ENCODE measurements at regions not wholly inside any gene's neighbourhood (a gene's known extent, or its start where the extent isn't known, plus 50 kb on each side); places are given as distances from the start of the nearest gene placed in this dataset.
"Not testable (repeated sequence)": the region's sequence is repeated elsewhere in the genome, so short reads cannot be mapped to it uniquely, and the experiment has no call there.

DNA sequence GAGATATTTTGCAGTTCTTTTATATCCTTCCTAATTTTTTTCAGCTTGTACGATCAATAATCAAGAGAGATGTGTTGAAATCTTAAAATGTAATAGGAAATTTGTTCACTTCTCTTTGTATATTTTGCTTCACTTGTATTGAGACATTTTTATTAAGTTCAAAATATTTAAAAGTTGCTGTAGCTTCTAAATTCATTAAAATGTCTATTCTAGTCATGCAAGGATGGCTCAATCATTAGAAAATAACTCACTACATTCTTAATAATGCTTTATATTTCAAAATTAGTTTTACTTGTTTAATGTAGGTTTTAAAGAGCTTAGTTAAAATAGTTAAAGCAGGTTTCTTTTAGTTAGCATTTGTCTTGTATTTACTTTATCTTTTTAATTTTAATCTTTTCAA lies 308.4 kb downstream of the CYRIA start:
- DNase-seq = no peak

DNA sequence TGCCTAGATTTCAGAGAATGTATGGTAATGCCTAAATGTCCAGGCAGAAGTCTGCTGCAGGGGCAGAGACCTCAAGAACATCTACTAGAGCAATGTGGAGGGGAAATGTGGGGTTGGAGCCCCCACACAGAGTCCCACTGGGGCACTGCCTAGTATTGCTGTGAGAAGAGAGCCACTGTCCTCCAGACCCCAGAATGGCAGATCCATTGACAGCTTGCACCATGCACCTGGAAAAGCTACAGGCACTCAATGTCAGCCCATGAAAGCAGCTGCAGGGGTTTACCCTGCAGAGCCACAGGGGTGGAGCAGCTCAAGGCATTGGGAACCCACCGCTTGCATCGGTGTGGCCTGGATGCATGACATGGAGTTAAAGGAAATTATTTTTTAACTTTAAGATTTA lies 314.1 kb downstream of the CYRIA start:
- no peak for DNase-seq

DNA sequence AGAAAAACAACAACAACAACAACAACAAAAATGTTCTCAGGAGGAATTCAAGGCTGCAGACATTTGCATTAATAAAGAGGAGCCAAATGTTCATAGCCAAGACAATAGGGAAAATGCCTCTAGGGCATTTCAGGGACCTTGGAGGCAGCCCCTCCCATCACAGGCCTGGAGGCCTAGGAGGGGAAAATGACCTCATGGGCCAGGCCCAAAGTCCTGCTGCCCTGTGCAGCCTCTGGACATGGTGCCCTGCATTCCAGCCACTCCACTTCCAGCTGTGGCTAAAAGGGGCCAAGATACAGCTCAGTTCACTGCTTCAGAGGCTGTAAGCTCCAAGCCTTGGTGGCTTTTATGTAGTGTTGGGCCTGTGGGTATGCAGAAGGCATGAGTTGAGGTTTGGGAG lies 314.5 kb downstream of the CYRIA start:
- DNase-seq = no peak

DNA sequence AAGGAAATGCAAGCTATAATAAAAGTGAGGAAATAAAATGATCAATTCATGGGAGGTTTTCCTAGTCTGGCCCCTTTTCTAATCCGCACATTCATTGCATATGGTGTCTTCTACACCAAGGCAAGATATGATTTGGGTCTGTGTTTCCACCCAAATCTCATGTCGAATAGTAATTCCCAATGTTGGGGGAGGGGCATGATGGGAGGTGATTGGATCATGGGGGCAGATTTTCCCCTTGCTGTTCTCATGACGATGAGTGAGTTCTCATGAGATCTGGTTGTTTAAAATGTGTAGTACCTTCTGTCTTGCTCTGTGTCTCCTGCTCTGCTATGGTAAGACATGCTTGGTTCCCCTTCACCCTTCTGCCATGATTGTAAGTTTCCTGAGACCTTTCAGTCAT lies 315.4 kb downstream of the CYRIA start:
- DNase-seq = no peak

DNA sequence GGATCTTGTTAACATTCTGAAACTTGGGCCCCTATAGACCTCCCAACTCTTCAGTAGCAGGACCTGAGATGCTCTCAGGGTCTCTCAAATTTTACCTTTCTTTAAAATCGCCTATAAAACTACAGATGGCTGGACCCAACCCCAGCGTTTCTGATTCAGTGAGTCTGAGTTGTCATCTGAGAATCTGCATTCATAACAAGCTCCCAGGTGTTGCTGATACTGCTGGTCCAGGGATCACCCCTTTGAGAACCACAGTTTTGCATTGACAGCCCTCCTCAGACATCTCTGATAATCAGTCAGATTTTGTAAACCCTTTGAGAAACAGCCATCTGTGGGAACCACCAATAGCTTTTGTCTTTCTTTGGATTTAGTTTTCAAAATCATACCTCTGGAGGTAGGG lies 315.8 kb downstream of the CYRIA start:
- DNase-seq = no peak

DNA sequence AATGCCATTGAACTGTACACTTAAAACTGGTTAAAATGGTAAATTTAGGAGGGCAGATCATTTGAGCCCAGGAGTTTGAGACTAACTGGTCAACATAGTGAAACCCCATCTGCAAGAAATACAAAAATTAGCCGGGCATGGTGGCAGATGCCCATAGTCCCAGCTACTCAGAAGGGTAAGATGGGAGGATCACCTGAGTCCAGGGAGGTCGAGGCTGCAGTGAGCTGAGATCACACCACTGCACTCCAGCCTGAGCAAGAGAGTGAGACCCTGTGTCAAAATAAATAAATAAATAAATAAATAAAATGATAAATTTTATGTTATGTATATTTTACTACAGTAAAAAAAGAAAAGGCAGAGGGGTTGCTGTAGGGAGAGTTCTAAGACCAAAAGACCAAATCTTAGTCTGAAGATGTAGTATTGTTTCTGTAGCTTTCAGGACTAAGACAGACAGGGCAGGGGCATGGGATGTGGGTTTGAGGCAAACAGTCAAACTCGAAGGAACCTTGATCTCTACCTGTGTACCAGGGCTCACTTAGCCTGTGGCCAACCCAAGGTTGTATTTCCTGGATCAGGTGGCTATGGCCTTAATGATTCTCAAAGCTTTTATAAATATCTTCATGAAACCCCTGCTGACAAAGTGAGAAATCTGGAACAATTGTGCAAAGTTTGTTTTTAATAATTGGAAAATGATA lies 316.7 kb downstream of the CYRIA start:
- no peak for DNase-seq

DNA sequence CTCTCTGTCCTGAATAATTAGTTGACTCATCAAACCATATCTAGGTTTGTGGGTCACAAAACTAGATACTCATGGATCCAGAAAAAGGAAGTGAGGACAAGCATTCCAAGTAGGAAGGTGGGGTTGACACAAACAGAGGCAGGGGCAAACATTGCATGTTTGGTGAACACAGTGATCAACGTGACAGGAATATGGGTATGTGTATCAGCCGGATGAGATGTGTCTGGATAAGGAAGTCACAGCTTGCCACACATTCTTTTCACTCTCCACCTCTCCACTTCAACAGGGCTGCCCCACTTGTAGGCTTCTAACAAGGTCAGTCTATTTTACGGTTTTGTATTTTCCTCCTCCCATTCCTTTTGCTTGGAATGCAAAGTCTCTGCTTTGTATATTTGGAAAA lies 319.0 kb downstream of the CYRIA start:
- DNase-seq = no peak

DNA sequence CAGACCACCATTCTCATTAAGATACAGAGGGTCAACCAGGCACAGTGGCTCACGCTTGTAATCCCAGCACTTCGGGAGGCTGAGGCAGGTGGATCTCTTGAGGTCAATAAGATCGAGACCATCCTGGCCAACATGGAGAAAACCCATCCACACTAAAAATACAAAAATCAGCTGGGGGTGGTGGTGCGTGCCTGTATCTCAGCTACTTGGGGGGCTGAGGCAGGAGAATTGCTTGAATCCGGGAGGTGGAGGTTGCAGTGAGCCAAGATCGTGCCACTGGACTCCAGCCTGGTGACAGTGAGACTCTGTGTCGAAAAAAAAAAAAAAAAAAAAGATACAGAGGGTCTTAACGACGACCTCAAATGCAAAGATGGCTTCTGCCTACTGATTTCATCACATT lies 320.4 kb downstream of the CYRIA start:
- DNase-seq = not testable (repeated sequence)

DNA sequence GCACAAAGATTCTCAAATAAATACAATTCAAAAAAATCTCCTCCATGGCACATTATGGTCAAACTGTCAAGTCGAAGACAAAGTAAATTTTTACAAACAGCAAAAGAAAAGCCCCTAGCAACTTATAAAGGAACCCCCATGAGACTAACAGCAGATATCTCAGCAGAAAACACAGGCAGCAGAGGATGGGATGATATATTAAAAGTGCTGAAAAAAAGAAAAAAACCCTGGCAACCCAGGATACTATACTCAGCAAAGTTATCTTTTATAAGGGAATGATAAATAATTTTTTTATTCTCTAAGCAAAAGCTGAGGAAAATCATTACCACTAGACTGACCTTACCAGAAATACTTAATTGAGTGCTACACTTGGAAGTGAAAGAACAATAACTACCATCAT lies 326.4 kb downstream of the CYRIA start:
- DNase-seq = no peak

DNA sequence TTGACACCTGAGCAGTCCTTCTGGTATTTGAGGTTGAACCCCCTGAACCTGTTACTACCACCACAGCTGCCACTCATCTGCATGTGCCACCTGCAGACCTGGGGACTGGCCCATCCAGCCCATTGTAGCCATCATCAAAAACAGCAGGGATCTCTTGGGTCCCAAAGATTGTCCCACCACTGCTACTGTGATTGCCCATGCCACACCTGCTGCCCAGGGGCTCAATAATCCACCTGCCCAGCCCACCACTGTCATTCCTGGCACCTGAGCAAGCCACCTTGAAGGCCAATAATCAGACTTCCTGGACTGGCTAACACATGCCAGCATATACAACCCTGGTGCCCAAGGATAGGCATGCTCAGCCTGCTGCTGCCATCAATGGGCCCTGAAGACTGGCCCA lies 327.6 kb downstream of the CYRIA start:
- no peak for DNase-seq

DNA sequence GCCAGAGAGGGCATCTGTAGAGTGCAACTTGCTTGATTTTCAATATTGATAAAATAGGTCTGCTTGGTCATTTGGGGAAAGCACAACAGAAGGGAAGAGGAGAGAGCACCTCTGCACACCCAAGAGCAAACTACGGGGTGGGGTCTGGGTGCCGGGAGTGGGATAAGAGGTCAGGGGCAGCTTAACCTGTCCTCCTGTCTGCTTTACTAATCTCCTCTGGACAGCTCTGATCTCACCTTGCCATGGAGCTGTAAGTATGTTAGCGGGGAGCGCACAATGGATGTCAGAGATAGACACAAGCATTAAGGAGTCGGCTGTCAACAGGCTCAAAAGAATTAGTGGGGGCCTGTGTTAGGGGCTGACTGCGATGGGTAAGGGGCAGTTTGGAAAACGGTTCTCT lies 328.7 kb downstream of the CYRIA start:
- DNase-seq = no peak

DNA sequence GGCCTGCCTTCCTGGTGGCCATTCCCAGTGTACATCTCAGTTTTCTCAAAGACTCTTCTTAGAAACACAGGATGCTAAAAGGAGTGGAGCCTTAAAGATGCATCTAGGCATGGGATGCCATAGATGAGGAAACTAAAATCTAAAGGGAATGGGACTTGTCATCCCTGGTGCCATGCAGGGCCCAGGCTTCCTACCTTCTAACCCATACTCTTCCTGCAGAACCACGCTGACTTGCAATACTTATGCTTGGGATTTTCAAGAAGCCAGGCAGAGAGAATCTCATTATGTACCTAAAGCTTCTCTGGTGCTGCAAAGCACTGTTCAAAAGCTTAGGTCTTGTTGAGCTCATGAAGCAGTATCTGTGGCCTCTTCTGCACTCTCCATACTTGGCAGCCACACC lies 329.1 kb downstream of the CYRIA start:
- DNase-seq = no peak

DNA sequence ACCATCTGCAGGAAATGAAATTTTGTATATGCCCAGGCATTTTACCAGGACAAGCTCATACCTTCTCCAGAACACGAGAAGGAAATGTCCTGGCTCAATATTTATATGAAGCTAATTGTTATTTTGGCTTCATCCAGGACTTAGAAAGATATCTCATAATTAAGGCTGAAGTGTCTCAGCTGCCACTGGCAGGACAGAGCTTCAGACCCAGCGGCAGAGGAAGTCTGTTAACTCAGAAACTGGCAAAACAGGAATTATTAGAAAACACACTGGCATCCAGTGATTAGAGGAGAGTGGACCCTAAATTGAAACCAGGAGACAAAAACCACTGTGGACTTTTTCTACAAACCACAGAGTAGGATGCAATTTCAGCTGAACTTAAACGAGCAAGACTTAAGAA lies 329.7 kb downstream of the CYRIA start:
- DNase-seq = no peak

DNA sequence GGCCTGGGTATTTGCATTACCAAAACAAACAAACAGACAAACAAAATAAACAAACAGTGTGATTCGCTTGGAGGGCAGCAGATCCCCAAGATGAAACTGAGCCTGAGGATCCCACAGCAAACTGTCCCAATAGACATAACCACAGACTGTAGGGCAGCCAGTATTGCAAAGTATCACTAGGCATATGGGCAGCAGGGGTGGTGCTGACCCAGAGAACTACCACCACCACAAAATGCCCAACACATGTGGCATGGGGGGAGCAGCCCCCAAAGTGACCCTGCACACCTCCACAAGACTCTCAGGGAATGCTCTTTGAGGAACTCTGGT lies 330.1 kb downstream of the CYRIA start:
- no peak for DNase-seq

DNA sequence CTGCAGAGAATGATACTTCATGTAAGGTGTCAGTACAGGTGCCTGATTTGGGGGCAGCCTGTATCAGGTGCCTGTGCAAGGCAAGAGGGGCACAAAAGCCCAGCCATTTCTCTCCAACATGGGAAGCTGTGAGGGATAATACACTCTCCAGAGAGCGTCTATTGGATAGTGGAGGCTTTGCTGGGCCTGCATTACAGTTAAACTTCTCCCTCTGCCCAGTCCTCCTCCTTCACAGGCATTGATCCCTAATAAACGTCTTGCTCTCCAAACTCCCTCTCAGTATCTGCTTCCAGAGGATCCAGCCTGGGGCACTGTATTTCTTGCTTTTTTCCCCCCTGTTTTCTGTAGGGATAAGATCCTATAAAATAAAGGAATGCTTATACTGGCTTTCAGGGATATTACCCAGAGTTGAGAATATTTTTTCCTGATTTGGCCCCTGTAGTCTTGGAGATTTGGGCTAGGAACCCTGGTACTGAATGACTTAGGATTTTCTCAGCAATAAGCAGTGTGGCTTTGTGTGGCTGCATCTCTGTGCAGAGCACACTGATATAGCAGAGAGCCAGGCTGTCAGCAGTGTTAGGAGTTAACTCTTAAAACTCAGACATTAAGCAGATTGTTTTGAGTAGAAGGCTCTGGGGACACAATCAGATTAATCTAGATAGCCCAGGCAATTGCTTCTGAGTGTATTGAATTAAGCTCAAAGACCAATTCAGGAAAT lies 330.6 kb downstream of the CYRIA start:
- no peak for DNase-seq

DNA sequence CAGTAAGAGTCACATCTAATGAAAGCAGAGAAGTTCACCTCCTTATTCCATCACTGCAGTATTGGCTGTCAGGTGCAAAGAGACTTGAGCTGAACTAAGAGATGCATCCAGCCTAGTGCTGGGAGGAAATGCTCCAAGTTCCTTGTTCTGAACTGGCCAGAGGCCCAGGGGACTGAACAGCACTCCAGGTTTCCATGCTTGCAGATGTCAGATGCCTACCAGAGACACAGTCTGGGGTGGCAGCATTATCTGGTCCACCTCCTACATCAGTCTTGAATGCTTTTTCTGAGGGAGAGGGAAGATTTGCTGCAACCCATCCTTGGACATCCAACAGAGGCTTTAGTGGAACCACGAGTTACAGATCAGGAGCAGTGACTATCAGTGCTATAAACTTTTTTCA lies 331.3 kb downstream of the CYRIA start:
- no peak for DNase-seq

DNA sequence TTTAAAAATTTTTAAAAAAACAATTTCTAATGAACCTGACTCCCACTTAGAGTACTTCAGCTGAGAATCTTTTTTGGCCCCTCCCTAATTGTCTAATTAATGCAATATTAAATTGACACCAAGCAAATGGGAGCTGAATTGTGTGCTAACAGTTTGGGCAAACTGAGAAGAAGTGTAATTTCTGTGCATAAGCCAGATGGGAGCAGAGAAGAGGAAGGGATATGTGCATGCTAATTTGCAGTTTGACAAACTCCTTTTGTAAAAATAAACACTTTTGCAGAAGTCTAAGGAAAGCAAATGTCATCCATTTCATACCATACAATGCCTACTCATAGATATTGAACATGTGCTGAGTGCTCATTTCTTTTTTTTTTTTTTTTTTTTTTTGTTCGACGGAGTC lies 332.0 kb downstream of the CYRIA start:
- DNase-seq = no peak

DNA sequence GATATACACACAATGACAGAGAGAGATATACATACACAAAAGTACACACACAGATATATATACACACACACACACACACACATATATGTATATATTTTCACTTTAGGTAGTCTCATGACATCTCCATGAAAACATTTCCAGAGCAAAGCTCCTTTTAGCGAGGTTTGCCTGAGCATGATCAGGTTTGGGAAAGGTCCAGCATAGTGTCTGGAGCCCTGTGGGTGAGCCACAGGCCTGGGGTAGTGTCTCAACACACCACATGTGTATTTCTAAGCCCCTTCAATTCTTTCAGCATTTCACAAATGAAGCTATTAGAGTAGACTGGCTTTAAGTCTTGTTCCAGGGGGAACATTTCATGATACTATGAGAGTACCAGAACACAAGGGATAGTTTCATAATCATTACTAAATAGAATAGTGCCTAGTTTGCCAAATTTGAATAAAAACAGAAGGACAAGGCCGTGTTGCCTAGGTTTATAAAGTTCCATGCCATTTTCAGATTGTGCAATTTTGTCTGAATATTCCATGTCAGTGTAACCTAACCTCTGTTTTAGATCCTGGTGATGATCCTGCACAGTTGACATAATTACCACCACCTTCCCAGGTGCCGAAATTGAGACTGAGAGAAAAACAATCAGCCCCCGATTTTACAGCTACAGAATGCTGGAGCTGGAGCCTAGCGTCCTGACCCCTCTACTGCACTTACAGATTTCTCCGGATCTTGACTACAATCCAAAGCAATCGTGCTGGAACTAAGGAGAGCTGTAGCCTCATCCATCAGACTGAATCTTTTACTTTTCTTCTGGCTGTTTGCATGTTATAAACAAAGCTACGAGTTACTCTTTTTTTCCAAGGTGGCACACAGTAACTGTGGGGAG lies 332.7 kb downstream of the CYRIA start:
- no peak for DNase-seq

DNA sequence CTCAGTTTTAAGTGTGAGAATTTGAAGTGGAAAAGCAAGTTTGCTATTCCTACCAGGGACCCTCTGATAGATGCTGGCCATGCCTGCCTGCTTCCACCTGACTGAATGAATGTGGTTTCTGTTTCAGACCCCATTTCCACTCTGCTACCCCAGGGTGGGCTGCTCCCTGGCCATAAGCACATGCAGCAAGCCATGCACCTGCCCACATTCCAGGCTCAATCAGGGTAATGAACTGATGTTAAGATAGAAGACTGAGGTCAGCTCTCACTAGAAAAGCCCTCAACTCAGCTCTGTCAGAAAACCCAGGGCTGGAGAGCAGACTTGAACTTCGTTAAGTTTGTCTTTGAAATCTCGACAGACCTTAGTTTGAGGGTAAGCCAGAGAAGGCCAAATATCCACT lies 333.9 kb downstream of the CYRIA start:
- no peak for DNase-seq

DNA sequence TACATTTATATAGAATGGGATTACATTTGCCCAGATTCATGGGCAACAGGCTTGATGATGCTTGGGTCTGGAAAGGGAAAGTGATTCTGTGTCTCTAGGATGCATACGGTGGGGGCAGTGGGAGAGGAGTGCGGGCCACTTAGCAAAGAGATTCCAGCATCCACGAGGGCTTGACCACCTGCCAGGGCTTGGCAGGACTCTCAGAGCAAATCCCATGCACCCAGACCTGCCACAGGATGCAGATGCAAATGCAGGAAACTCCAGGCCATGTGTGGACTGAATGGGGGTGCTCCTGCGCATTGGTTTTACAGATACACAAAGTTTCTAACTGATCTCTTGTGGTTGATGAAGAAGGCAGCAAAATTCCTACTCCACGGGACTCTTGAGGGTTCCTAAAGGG lies 334.7 kb downstream of the CYRIA start:
- no peak for DNase-seq

DNA sequence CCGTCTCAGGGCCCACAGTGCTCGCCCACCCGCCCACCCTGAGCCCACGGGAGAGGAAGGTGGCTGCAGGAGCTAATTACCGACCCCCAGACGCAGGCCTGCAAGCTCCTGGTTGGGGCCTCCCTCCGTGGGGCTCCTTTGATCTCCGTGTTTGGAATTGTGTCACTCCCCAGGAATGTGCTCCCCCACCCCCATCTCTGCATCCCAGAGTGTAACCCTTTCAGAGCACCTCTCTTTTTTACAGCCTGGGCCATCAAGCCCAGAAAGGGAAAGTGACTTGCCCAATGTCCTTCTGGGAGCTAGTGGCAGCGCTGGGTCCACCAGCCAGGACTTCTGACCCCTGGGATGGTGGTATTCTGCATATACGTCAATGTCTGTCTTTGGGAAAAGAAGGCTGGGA lies 335.1 kb downstream of the CYRIA start:
- no peak for DNase-seq

DNA sequence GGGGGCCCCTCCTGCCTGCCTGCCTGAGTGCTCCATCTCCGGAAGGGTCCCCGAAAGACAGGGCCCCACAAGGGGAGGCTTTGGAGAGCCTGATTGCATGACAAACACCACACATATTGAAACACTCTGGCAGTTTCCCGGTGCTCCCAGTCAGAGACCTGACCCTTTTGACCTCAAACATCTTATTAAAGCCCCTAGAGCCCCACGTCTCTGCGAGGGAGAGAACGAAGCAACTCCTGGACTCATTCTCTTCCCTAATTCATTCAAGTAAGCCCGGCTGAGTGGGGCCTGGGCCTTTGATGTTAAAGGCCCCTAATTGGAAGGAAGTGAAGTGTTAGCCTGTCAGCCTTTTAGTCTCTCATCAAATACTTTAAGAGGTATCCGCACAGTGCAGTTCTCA lies 335.6 kb downstream of the CYRIA start:
- DNase-seq = no peak

DNA sequence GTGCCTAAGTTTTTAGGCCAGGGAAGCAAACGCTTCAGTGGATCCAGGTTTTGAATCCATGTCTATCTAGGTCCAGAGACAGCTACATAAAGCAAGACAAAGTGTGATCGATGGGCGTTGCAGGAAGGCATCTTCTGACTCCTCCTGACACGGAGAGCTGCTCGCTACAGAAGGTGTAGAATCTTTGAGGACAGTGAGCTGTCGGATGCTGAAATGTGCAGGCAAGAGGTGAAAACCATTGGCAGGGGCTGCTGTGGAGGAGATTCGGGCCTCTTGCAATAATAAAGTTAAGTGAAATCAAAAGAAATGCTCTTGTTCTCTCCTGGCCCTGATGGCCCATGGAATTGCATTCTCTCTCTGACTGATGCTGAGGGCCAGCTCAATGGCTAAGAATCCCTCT lies 336.2 kb downstream of the CYRIA start:
- no peak for DNase-seq

DNA sequence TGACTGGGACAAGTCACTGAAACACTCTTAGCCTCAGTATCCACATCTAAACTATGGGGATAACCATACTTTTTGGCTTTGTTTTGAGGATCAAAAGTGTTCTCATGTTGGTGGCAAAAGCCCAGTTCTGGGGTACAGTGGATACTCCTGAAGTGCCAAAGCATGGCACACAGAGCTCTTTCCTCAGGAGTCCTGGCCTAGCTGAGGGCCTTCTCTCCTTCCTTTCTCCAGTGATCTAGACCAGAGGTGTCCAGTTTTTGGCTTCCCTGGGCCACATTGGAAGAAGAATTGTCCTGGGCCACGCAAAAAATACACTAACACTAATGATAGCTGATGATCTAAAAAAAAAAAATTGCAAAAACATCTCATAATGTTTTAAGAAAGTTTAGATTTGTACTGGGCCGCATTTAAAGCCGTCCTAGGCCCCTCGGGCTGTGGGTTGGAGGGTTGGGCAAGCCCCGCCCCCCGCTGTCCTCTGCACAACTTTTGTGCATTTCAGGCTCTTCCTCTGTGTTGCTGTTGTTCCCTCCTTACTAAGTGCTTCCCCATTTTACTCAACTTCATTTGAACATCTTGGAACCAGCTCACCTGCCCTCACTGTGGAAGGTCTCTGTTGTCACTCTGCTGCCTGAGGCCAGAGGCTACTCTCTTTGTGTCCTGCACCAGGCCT lies 337.0 kb downstream of the CYRIA start:
- no peak for DNase-seq

Measured in GF-D8 (cell line).